Caco-2 (cell line): ENCODE measurements at regions not wholly inside any gene's neighbourhood (a gene's known extent, or its start where the extent isn't known, plus 50 kb on each side); places are given as distances from the start of the nearest gene placed in this dataset.

ENCODE experiments used
- BruUV-seq: library from RNA; stranded (reverse); fragments of 400-500 nt; replicated peaks from 2 replicates; lab custom pipeline; 2021; lab: Mats Ljungman, UMichigan
- CTCF ChIA-PET: fragments of 300-600 bp; sonication (Branson Sonifier 250); formaldehyde crosslinking; loops from one replicate; lab custom pipeline; 2022; ENCODE audit warnings: antibody characterized with exemption; lab: Charles Lee
- POLR2A ChIA-PET: fragments of 300-600 bp; sonication (Branson Sonifier 250); formaldehyde crosslinking; loops from one replicate; lab custom pipeline; 2022; ENCODE audit warnings: antibody characterized with exemption; lab: Charles Lee
- DNase-seq, 2 experiments: peaks; one replicate each; pipeline versions ENCODE4 v3.0.0 to v3.0.0-alpha.2; 2020 to 2022
- H3K27me3 ChIP-seq: replicated peaks from 2 replicates; pipeline ENCODE4 v1.6.0; 2011; ENCODE audit warnings: low read length; ENCODE audit not compliant: control insufficient read depth, insufficient read depth
- H3K36me3 ChIP-seq: 2 replicates; pipeline ENCODE4 v1.5.1; 2011; ENCODE audit warnings: low read length; ENCODE audit not compliant: control insufficient read depth, insufficient read depth
- H3K4me1 ChIP-seq: fragments of 250-450 bp; sonication (Bioruptor Pico); 2 replicates; pipeline ENCODE4 v1.5.1; 2020; ENCODE audit warnings: mild to moderate bottlenecking
- H3K4me3 ChIP-seq: 2 replicates; pipeline ENCODE4 v1.5.1; 2011; ENCODE audit warnings: low read depth, mild to moderate bottlenecking, control low read depth, low read length
- H3K9me3 ChIP-seq: fragments of 250-450 bp; sonication (Bioruptor Pico); 2 replicates; pipeline ENCODE4 v1.5.1; 2020; ENCODE audit warnings: mild to moderate bottlenecking, moderate library complexity
- H3K27ac Mint-ChIP-seq: one replicate; pipeline ENCODE4 v1.8.0; 2022; ENCODE audit warnings: mixed read lengths; ENCODE audit not compliant: unreplicated experiment
- H3K27me3 Mint-ChIP-seq: one replicate; pipeline ENCODE4 v1.8.0; 2022; ENCODE audit warnings: mixed read lengths; ENCODE audit not compliant: insufficient read depth, unreplicated experiment
- H3K36me3 Mint-ChIP-seq: one replicate; pipeline ENCODE4 v1.8.0; 2022; ENCODE audit warnings: mild to moderate bottlenecking, mixed read lengths; ENCODE audit not compliant: insufficient read depth, unreplicated experiment
- H3K4me1 Mint-ChIP-seq: one replicate; pipeline ENCODE4 v1.8.0; 2022; ENCODE audit warnings: low read depth, mixed read lengths; ENCODE audit not compliant: unreplicated experiment
- H3K4me3 Mint-ChIP-seq: one replicate; pipeline ENCODE4 v1.8.0; 2022; ENCODE audit warnings: mild to moderate bottlenecking, moderate library complexity, mixed read lengths; ENCODE audit not compliant: unreplicated experiment
- H3K9me3 Mint-ChIP-seq: one replicate; pipeline ENCODE4 v1.8.0; 2022; ENCODE audit warnings: mixed read lengths; ENCODE audit not compliant: unreplicated experiment
- CTCF ChIP-seq, 2 experiments: fragments of 200-600 bp in 1 of 2; IDR thresholded peaks; 1 replicate in 1 of 2; 2 replicates in 1 of 2; pipeline versions ENCODE4 v1.5.1 to v1.8.0; 2011 to 2022; ENCODE audit warnings: antibody characterized with exemption in 1 of 2, control low read depth in 1 of 2, inconsistent platforms in 1 of 2, low read depth in 1 of 2, low read length in 1 of 2, mild to moderate bottlenecking in 1 of 2, moderate library complexity in 1 of 2; ENCODE audit not compliant: insufficient read depth in 1 of 2, severe bottlenecking in 1 of 2, unreplicated experiment in 1 of 2
- intact Hi-C: fragments of 100-400 bp; cut with micrococcal nuclease; formaldehyde crosslinking; loops from one replicate; pipeline ENCODE4 v1.10.0; 2022; ENCODE audit not compliant: unreplicated experiment

GRCh38 chr4:136438645-136439044 is 1093.6 kb downstream of the PCDH18 start:
- CTCF ChIA-PET = no interaction called here
- BruUV-seq = no TSS peak
- H3K36me3 ChIP-seq = no peaks in the 10 kb centered on the region
- H3K27me3 ChIP-seq = no peaks in the 10 kb centered on the region
- no peaks in the 10 kb centered on the region for H3K4me1 ChIP-seq
- H3K4me3 Mint-ChIP-seq = no peak overlapping the region
- H3K9me3 ChIP-seq = no peaks in the 10 kb centered on the region
- no peaks in the 10 kb centered on the region for H3K36me3 Mint-ChIP-seq
- POLR2A ChIA-PET = no interaction called here
- no peaks in the 10 kb centered on the region for H3K27me3 Mint-ChIP-seq
- no peaks in the 10 kb centered on the region for H3K4me1 Mint-ChIP-seq
- DNase-seq = no peak
- H3K4me3 ChIP-seq = no peak overlapping the region
- no peaks in the 10 kb centered on the region for H3K9me3 Mint-ChIP-seq
- intact Hi-C loops = no loop called here
- TF ChIP-seq CTCF (IDR thresholded peaks at IDR 0.05; ENCODE audit: insufficient read depth in 1 of 2, low read depth in 1 of 2, low read length in 1 of 2, severe bottlenecking in 1 of 2, unreplicated experiment in 1 of 2) = no peak
- no peak overlapping the region for H3K27ac Mint-ChIP-seq

GRCh38 chr4:136424052-136424451 is 1108.2 kb downstream of the PCDH18 start:
- Mint-ChIP-seq H3K4me3 (no peak overlapping the region), H3K27me3 (no peaks in the 10 kb centered on the region), H3K36me3 (no peaks in the 10 kb centered on the region), H3K27ac (no peak overlapping the region), H3K4me1 (no peaks in the 10 kb centered on the region), H3K9me3 (no peaks in the 10 kb centered on the region)
- no peaks in the 10 kb centered on the region for H3K36me3 ChIP-seq
- H3K27me3 ChIP-seq = no peaks in the 10 kb centered on the region
- intact Hi-C loops = no loop called here
- no peak for TF ChIP-seq CTCF (IDR thresholded peaks at IDR 0.05; ENCODE audit: insufficient read depth in 1 of 2, low read depth in 1 of 2, low read length in 1 of 2, severe bottlenecking in 1 of 2, unreplicated experiment in 1 of 2)
- H3K4me3 ChIP-seq = no peak overlapping the region
- BruUV-seq = no TSS peak
- CTCF ChIA-PET = no interaction called here
- no peaks in the 10 kb centered on the region for H3K9me3 ChIP-seq
- DNase-seq = no peak
- POLR2A ChIA-PET = no interaction called here
- no peaks in the 10 kb centered on the region for H3K4me1 ChIP-seq

GRCh38 chr4:136414981-136415380 is 1117.3 kb downstream of the PCDH18 start:
- POLR2A ChIA-PET = no interaction called here
- no peaks in the 10 kb centered on the region for H3K9me3 ChIP-seq
- BruUV-seq = no TSS peak
- H3K36me3 ChIP-seq = no peaks in the 10 kb centered on the region
- H3K4me1 Mint-ChIP-seq = no peaks in the 10 kb centered on the region
- CTCF ChIA-PET = no interaction called here
- H3K4me3 ChIP-seq = no peak overlapping the region
- H3K4me1 ChIP-seq = no peaks in the 10 kb centered on the region
- DNase-seq = no peak
- H3K9me3 Mint-ChIP-seq = no peaks in the 10 kb centered on the region
- TF ChIP-seq CTCF (IDR thresholded peaks at IDR 0.05; ENCODE audit: insufficient read depth in 1 of 2, low read depth in 1 of 2, low read length in 1 of 2, severe bottlenecking in 1 of 2, unreplicated experiment in 1 of 2) = no peak
- H3K36me3 Mint-ChIP-seq = no peaks in the 10 kb centered on the region
- H3K27me3 Mint-ChIP-seq = peaks cover 2% of the 10 kb centered on the region
- H3K4me3 Mint-ChIP-seq = no peak overlapping the region
- no peaks in the 10 kb centered on the region for H3K27me3 ChIP-seq
- no peak overlapping the region for H3K27ac Mint-ChIP-seq
- intact Hi-C loops = no loop called here
